ENCODE measurements at regions not wholly inside any gene's neighbourhood (a gene's known extent, or its start where the extent isn't known, plus 50 kb on each side); places are given as distances from the start of the nearest gene placed in this dataset.

- DNase-seq, result no peak
Observed at GRCh38 chr13:87872813-87873212, 201.6 kb downstream of the SLITRK5 start.

- DNase-seq, result no peak
Observed at GRCh38 chr13:87877477-87877876, 206.3 kb downstream of the SLITRK5 start.

GRCh38 chr13:87878706-87879105, 207.5 kb downstream of the SLITRK5 start:
- no peak for DNase-seq

- peak in 12 of 56 donors; percentile 0 to 64 (median 4) for DNase-seq
Observed at GRCh38 chr13:87884884-87885283, 213.7 kb downstream of the SLITRK5 start.

- DNase-seq, result no peak
Observed at GRCh38 chr13:87887459-87888123, 216.4 kb downstream of the SLITRK5 start.

GRCh38 chr13:87889254-87889653, 218.1 kb downstream of the SLITRK5 start:
- DNase-seq, result no peak

GRCh38 chr13:87893186-87893585, 222.0 kb downstream of the SLITRK5 start:
- no peak for DNase-seq

- DNase-seq, result no peak
Observed at GRCh38 chr13:87894059-87894458, 222.9 kb downstream of the SLITRK5 start.

GRCh38 chr13:87903553-87903952, 232.4 kb downstream of the SLITRK5 start:
- DNase-seq, result no peak

- no peak for DNase-seq
Observed at GRCh38 chr13:87906411-87906810, 235.2 kb downstream of the SLITRK5 start.

GRCh38 chr13:87907202-87907601, 236.0 kb downstream of the SLITRK5 start:
- no peak for DNase-seq

GRCh38 chr13:87919956-87920355, 248.8 kb downstream of the SLITRK5 start:
- DNase-seq, result no peak

- DNase-seq, result no peak
Observed at GRCh38 chr13:87923753-87924152, 252.6 kb downstream of the SLITRK5 start.

- DNase-seq, result no peak
Observed at GRCh38 chr13:87925006-87925405, 253.8 kb downstream of the SLITRK5 start.

- no peak for DNase-seq
Observed at GRCh38 chr13:87940776-87941175, 269.6 kb downstream of the SLITRK5 start.

GRCh38 chr13:87941226-87941625, 270.1 kb downstream of the SLITRK5 start:
- DNase-seq, result no peak

GRCh38 chr13:87942205-87942604, 271.0 kb downstream of the SLITRK5 start:
- DNase-seq, result peak in 2 of 56 donors; percentile 2 to 7

- no peak for DNase-seq
Observed at GRCh38 chr13:87944038-87944437, 272.9 kb downstream of the SLITRK5 start.

- DNase-seq, result no peak
Observed at GRCh38 chr13:87952377-87952776, 281.2 kb downstream of the SLITRK5 start.

- no peak for DNase-seq
Observed at GRCh38 chr13:87953381-87953780, 282.2 kb downstream of the SLITRK5 start.

GRCh38 chr13:87954091-87954490, 282.9 kb downstream of the SLITRK5 start:
- no peak for DNase-seq

GRCh38 chr13:87961546-87961945, 290.4 kb downstream of the SLITRK5 start:
- DNase-seq, result no peak

GRCh38 chr13:87972568-87972967, 301.4 kb downstream of the SLITRK5 start:
- no peak for DNase-seq

- DNase-seq, result no peak
Observed at GRCh38 chr13:87975035-87975434, 303.9 kb downstream of the SLITRK5 start.
